Activated T-helper 1 cell treated with anti-CD3 and anti-CD28 coated beads, Interleukin-12 subunit alpha, Interleukin-12 subunit beta, Interleukin-2, Interleukin-4 antibody, amounts not matched to agents 30 ng/mL and 10 ng/mL and 1 ng/mL, durations not matched to agents 14 hours and 24 hours and 36 hours (primary cell): ENCODE measurements at regions not wholly inside any gene's neighbourhood (a gene's known extent, or its start where the extent isn't known, plus 50 kb on each side); places are given as distances from the start of the nearest gene placed in this dataset.

Experiments
- DNase-seq: peaks from one replicate; pipeline ENCODE4 v3.0.0; 2021; ENCODE audit warnings: low spot score
- H3K27ac Mint-ChIP-seq: one replicate; pipeline ENCODE4 v1.8.0; 2021; ENCODE audit warnings: mild to moderate bottlenecking, mixed read lengths
- H3K27me3 Mint-ChIP-seq: one replicate; pipeline ENCODE4 v1.8.0; 2022; ENCODE audit warnings: mild to moderate bottlenecking, moderate library complexity, mixed read lengths; ENCODE audit not compliant: insufficient read depth
- H3K36me3 Mint-ChIP-seq: one replicate; pipeline ENCODE4 v1.8.0; 2021; ENCODE audit warnings: low read depth, mixed read lengths
- H3K4me1 Mint-ChIP-seq: one replicate; pipeline ENCODE4 v1.8.0; 2021; ENCODE audit warnings: low read depth, mixed read lengths
- H3K4me3 Mint-ChIP-seq: one replicate; pipeline ENCODE4 v1.8.0; 2021; ENCODE audit warnings: mild to moderate bottlenecking, moderate library complexity, mixed read lengths
- H3K9me3 Mint-ChIP-seq: one replicate; pipeline ENCODE4 v1.8.0; 2021; ENCODE audit warnings: mixed read lengths
- intact Hi-C: fragments of 100-400 bp; cut with micrococcal nuclease; formaldehyde crosslinking; loops from one replicate; pipeline ENCODE4 v1.15.1; 2024

DNA sequence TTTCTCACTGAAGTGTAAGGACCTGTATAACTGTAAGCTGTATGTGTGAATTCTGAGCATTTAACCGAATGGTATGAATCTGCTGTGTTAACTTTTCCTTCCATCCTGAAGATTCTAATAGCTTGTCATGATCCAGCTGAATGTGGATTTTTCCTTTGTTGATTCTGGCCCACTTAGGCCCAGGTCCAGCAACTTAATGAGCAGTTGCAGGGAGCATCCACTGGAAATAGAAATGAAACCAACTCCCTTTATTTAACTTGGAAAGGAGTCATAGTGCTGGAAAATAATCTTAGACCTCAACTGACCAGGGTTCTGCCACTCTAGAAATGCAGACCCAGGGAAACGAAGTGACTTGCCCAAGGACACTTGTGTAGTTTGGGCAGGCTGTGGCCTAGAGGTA, 142.3 kb upstream of the MTNR1B start:
- H3K27me3 Mint-ChIP-seq: peaks cover 3% of the 10 kb centered on the region
- DNase-seq: no peak
- H3K9me3 Mint-ChIP-seq: no peaks in the 10 kb centered on the region
- no peaks in the 10 kb centered on the region for H3K36me3 Mint-ChIP-seq
- H3K27ac Mint-ChIP-seq: no peak overlapping the region
- no peaks in the 10 kb centered on the region for H3K4me1 Mint-ChIP-seq
- intact Hi-C loops: no loop called here
- no peak overlapping the region for H3K4me3 Mint-ChIP-seq

DNA sequence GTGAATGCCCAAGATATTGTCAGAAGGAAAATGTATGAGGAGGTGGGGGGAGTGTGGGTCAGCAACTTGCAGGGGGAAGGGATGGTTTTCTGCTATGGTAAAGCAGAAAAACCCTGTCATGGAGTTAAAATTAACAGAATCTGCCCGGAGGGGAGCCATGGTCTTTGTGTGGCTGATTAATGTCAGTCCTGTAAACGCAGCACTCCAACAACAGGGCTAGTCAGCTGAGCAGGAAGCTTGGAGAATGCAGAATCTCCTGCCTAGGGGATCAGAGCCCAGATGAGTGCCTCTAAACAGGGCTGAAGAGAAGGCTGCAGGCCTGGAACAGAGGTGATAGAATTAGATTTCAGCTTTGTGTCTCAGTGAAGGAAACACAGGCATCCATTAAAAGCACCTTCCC, 140.9 kb upstream of the MTNR1B start:
- Mint-ChIP-seq H3K4me1 (no peaks in the 10 kb centered on the region), H3K27ac (no peak overlapping the region), H3K4me3 (no peak overlapping the region), H3K27me3 (peaks cover 3% of the 10 kb centered on the region), H3K9me3 (no peaks in the 10 kb centered on the region), H3K36me3 (no peaks in the 10 kb centered on the region)
- intact Hi-C loops: no loop called here
- no peak for DNase-seq

DNA sequence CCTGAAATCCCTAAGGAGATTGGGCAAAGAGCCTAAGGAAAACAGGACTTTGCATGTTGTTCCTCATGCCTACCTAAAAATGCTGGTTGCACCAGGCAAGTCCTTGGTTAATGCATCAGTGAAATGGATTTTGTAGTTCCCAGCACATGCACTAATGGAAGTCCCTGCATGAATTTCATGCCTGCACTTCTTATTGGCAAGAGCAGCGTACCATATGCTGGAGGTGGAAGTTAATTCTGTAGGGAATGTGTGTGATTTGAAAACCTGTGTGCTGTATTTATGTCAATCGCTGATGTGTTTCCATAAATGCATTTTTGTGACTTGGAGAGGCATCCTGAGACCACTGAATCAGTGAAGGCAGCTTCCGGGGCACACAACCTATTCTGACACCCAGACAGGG, 140.3 kb upstream of the MTNR1B start:
- intact Hi-C loops: no loop called here
- no peak for DNase-seq
- no peak overlapping the region for H3K27ac Mint-ChIP-seq
- H3K36me3 Mint-ChIP-seq: no peaks in the 10 kb centered on the region
- H3K4me3 Mint-ChIP-seq: no peak overlapping the region
- peaks cover 3% of the 10 kb centered on the region for H3K27me3 Mint-ChIP-seq
- no peaks in the 10 kb centered on the region for H3K9me3 Mint-ChIP-seq
- no peaks in the 10 kb centered on the region for H3K4me1 Mint-ChIP-seq

- peaks cover 3% of the 10 kb centered on the region for H3K27me3 Mint-ChIP-seq
- no peaks in the 10 kb centered on the region for H3K36me3 Mint-ChIP-seq
- H3K9me3 Mint-ChIP-seq: no peaks in the 10 kb centered on the region
- H3K4me3 Mint-ChIP-seq: no peak overlapping the region
- no peaks in the 10 kb centered on the region for H3K4me1 Mint-ChIP-seq
- intact Hi-C loops: no loop called here
- DNase-seq: no peak
- no peak overlapping the region for H3K27ac Mint-ChIP-seq
Observed at GRCh38 chr11:92829671-92830070, 139.8 kb upstream of the MTNR1B start.

- intact Hi-C loops: no loop called here
- Mint-ChIP-seq H3K27me3 (no peaks in the 10 kb centered on the region), H3K9me3 (no peaks in the 10 kb centered on the region), H3K27ac (no peak overlapping the region), H3K4me3 (no peak overlapping the region), H3K4me1 (no peaks in the 10 kb centered on the region), H3K36me3 (no peaks in the 10 kb centered on the region)
- no peak for DNase-seq
Observed at GRCh38 chr11:92830377-92831155, 138.9 kb upstream of the MTNR1B start.

GRCh38 chr11:92834296-92835020, 135.0 kb upstream of the MTNR1B start:
- Mint-ChIP-seq H3K36me3 (no peaks in the 10 kb centered on the region), H3K9me3 (no peaks in the 10 kb centered on the region), H3K27me3 (no peaks in the 10 kb centered on the region), H3K27ac (no peak overlapping the region), H3K4me3 (no peak overlapping the region), H3K4me1 (no peaks in the 10 kb centered on the region)
- intact Hi-C loops: no loop called here
- DNase-seq: no peak

DNA sequence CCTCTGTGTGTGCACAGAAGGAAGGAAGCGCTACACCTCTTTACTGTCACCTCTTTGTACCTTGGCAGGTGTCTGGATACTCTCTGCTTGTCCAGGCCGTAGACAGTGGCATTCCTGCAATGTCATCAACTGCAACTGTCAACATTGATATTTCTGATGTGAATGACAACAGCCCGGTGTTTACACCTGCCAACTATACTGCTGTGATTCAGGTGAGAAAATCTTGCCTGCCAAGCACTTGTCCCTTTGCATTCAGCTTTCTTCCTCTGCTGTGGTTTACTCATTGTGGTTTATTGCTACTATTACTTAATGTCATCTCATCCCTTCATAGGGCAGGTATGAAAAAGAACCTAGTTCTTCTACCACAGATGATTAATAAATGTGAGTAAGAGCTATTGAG, 131.9 kb upstream of the MTNR1B start:
- no peak for DNase-seq
- Mint-ChIP-seq H3K4me3 (no peak overlapping the region), H3K4me1 (no peaks in the 10 kb centered on the region), H3K27ac (no peak overlapping the region), H3K27me3 (no peaks in the 10 kb centered on the region), H3K36me3 (no peaks in the 10 kb centered on the region), H3K9me3 (no peaks in the 10 kb centered on the region)
- intact Hi-C loops: no loop called here

GRCh38 chr11:92838759-92839310, 130.6 kb upstream of the MTNR1B start:
- no peak for DNase-seq
- Mint-ChIP-seq H3K9me3 (no peaks in the 10 kb centered on the region), H3K36me3 (no peaks in the 10 kb centered on the region), H3K4me1 (no peaks in the 10 kb centered on the region), H3K27me3 (no peaks in the 10 kb centered on the region), H3K4me3 (no peak overlapping the region), H3K27ac (no peak overlapping the region)
- intact Hi-C loops: no loop called here

- no peak overlapping the region for H3K4me3 Mint-ChIP-seq
- no peak for DNase-seq
- no peaks in the 10 kb centered on the region for H3K9me3 Mint-ChIP-seq
- intact Hi-C loops: no loop called here
- H3K27me3 Mint-ChIP-seq: no peaks in the 10 kb centered on the region
- H3K4me1 Mint-ChIP-seq: no peaks in the 10 kb centered on the region
- no peaks in the 10 kb centered on the region for H3K36me3 Mint-ChIP-seq
- no peak overlapping the region for H3K27ac Mint-ChIP-seq
Observed at GRCh38 chr11:92839450-92839849, 130.0 kb upstream of the MTNR1B start.

DNA sequence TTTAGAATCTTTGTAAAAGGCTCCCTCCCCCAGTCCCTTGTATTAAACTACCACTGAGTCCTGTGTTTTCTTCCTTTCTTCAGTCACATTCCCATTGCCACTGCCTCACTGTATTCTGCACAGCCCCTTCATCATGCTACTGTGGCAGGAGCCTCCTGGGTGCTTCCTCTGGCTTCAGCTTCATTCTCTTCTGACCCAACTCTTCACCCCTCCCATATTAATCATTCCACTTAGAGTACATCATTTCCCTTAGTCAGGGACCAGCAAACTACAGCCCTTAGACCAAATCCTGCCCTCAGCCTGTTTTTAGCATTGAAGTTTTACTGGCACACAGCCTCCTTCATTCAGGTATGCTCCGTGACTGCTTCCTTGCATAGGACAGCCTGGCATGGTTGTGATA, 127.7 kb upstream of the MTNR1B start:
- no peak for DNase-seq
- H3K4me1 Mint-ChIP-seq: no peaks in the 10 kb centered on the region
- intact Hi-C loops: no loop called here
- no peaks in the 10 kb centered on the region for H3K27me3 Mint-ChIP-seq
- no peaks in the 10 kb centered on the region for H3K36me3 Mint-ChIP-seq
- no peaks in the 10 kb centered on the region for H3K9me3 Mint-ChIP-seq
- no peak overlapping the region for H3K4me3 Mint-ChIP-seq
- H3K27ac Mint-ChIP-seq: no peak overlapping the region

- no peaks in the 10 kb centered on the region for H3K9me3 Mint-ChIP-seq
Observed at GRCh38 chr11:92843455-92843854, 126.0 kb upstream of the MTNR1B start.

DNA sequence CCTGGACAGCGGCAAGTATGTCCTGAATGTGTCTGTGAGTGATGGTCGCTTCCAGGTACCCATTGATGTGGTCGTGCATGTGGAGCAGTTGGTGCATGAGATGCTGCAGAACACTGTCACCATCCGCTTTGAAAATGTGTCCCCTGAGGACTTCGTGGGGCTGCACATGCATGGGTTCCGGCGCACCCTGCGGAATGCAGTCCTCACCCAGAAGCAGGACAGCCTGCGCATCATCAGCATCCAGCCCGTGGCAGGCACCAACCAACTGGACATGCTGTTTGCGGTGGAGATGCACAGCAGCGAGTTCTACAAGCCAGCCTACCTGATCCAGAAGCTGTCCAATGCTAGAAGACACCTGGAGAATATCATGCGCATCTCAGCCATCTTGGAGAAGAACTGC, 125.3 kb upstream of the MTNR1B start:
- no peaks in the 10 kb centered on the region for H3K9me3 Mint-ChIP-seq
- no peak for DNase-seq
- no peak overlapping the region for H3K4me3 Mint-ChIP-seq
- no peaks in the 10 kb centered on the region for H3K27me3 Mint-ChIP-seq
- intact Hi-C loops: no loop called here
- H3K27ac Mint-ChIP-seq: no peak overlapping the region
- no peaks in the 10 kb centered on the region for H3K36me3 Mint-ChIP-seq
- no peaks in the 10 kb centered on the region for H3K4me1 Mint-ChIP-seq

More at GRCh38 chr11:92843455-92843854, 126.0 kb upstream of the MTNR1B start:
- DNase-seq: no peak
- no peak overlapping the region for H3K4me3 Mint-ChIP-seq
- H3K27ac Mint-ChIP-seq: no peak overlapping the region
- no peaks in the 10 kb centered on the region for H3K27me3 Mint-ChIP-seq
- no peaks in the 10 kb centered on the region for H3K4me1 Mint-ChIP-seq
- H3K36me3 Mint-ChIP-seq: no peaks in the 10 kb centered on the region
- intact Hi-C loops: no loop called here

GRCh38 chr11:92845390-92845789, 124.1 kb upstream of the MTNR1B start:
- DNase-seq: no peak
- no peaks in the 10 kb centered on the region for H3K36me3 Mint-ChIP-seq
- no peak overlapping the region for H3K4me3 Mint-ChIP-seq
- H3K4me1 Mint-ChIP-seq: no peaks in the 10 kb centered on the region
- H3K9me3 Mint-ChIP-seq: no peaks in the 10 kb centered on the region
- no peak overlapping the region for H3K27ac Mint-ChIP-seq
- H3K27me3 Mint-ChIP-seq: no peaks in the 10 kb centered on the region
- intact Hi-C loops: no loop called here
